ENCODE measurements at regions not wholly inside any gene's neighbourhood (a gene's known extent, or its start where the extent isn't known, plus 50 kb on each side); places are given as distances from the start of the nearest gene placed in this dataset.

GRCh38 chr16:35144212-35144932 lies 1685.0 kb downstream of the TP53TG3F start:
- TF ChIP-seq ZFX (CRISPR knock-in tag; IDR thresholded peaks at IDR 0.05) (no peak), PRPF4 (IDR thresholded peaks at IDR 0.05; ENCODE audit: insufficient read depth, low read depth, low read length, poor library complexity, severe bottlenecking) (no peak), SRF (CRISPR knock-in tag; IDR thresholded peaks at IDR 0.05) (no peak)

All from K562 (cell line).